Nephron (organoid): ENCODE measurements at regions not wholly inside any gene's neighbourhood (a gene's known extent, or its start where the extent isn't known, plus 50 kb on each side); places are given as distances from the start of the nearest gene placed in this dataset.

Experiments
- H3K27ac Mint-ChIP-seq, 3 experiments: 2 replicates each; pipeline ENCODE4 v1.8.0; 2020; ENCODE audit warnings: mixed read lengths in 3 of 3, mild to moderate bottlenecking in 2 of 3, moderate library complexity in 1 of 3
- H3K27me3 Mint-ChIP-seq: 2 replicates; pipeline ENCODE4 v1.8.0; 2021; ENCODE audit warnings: low read depth, mild to moderate bottlenecking, moderate library complexity, mixed read lengths
- H3K36me3 Mint-ChIP-seq: 2 replicates; pipeline ENCODE4 v1.8.0; 2020; ENCODE audit warnings: low read depth, mixed read lengths
- H3K4me1 Mint-ChIP-seq: 2 replicates; pipeline ENCODE4 v1.8.0; 2020; ENCODE audit warnings: mixed read lengths
- H3K4me3 Mint-ChIP-seq, 3 experiments: 2 replicates each; pipeline ENCODE4 v1.8.0; 2020; ENCODE audit warnings: mild to moderate bottlenecking in 3 of 3, mixed read lengths in 3 of 3, moderate library complexity in 2 of 3
- H3K9me3 Mint-ChIP-seq: 2 replicates; pipeline ENCODE4 v1.8.0; 2020; ENCODE audit warnings: mixed read lengths
- TF ChIP-seq, protein P1 (sequence below), 3 experiments: fragments of 200-600 bp; sonication (generic); IDR thresholded peaks; one replicate each; pipeline ENCODE4 v1.5.0; 2021; ENCODE audit warnings: antibody characterized with exemption in 3 of 3; ENCODE audit not compliant: unreplicated experiment in 3 of 3

GRCh38 chr6:14284969-14285590, 167.5 kb downstream of the CD83 start:
- H3K27me3 Mint-ChIP-seq, result no peaks in the 10 kb centered on the region
- no peaks in the 10 kb centered on the region for H3K9me3 Mint-ChIP-seq
- H3K4me1 Mint-ChIP-seq, result peaks cover 50% of the 10 kb centered on the region
- no peaks in the 10 kb centered on the region for H3K36me3 Mint-ChIP-seq
- TF ChIP-seq, protein P1, sequence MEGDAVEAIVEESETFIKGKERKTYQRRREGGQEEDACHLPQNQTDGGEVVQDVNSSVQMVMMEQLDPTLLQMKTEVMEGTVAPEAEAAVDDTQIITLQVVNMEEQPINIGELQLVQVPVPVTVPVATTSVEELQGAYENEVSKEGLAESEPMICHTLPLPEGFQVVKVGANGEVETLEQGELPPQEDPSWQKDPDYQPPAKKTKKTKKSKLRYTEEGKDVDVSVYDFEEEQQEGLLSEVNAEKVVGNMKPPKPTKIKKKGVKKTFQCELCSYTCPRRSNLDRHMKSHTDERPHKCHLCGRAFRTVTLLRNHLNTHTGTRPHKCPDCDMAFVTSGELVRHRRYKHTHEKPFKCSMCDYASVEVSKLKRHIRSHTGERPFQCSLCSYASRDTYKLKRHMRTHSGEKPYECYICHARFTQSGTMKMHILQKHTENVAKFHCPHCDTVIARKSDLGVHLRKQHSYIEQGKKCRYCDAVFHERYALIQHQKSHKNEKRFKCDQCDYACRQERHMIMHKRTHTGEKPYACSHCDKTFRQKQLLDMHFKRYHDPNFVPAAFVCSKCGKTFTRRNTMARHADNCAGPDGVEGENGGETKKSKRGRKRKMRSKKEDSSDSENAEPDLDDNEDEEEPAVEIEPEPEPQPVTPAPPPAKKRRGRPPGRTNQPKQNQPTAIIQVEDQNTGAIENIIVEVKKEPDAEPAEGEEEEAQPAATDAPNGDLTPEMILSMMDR (IDR thresholded peaks at IDR 0.05; ENCODE audit: unreplicated experiment in 3 of 3), result no peak
- peak overlapping the region; percentile 40 to 69 (median 56) for H3K27ac Mint-ChIP-seq
- H3K4me3 Mint-ChIP-seq, result no peak overlapping the region

DNA sequence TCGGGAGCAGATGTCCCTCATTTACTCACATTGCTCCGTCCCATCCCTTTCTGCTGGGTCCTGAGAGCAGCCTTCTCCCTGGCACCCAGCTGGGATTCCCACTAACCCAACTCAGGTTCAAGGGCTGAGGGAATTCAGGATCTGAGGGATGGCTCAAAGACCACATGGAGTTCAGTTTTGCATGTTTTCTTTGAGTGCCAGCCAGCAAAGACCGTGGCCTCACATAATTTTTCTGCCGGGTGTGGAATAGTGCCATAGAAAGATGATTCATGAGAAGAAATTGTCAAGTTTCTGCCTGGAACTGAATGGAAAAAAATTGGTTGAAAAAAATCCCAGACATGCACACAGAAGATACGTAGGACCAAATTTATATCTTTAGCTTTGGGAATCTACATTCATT, 168.6 kb downstream of the CD83 start:
- Mint-ChIP-seq H3K27ac (peak overlapping the region; percentile 40 to 69 (median 56)), H3K36me3 (no peaks in the 10 kb centered on the region), H3K27me3 (no peaks in the 10 kb centered on the region), H3K4me1 (peaks cover 55% of the 10 kb centered on the region), H3K4me3 (no peak overlapping the region), H3K9me3 (no peaks in the 10 kb centered on the region)
- TF ChIP-seq, protein P1 (IDR thresholded peaks at IDR 0.05; ENCODE audit: unreplicated experiment in 3 of 3), result no peak

GRCh38 chr6:14286634-14287428, 169.3 kb downstream of the CD83 start:
- H3K36me3 Mint-ChIP-seq, result no peaks in the 10 kb centered on the region
- no peaks in the 10 kb centered on the region for H3K27me3 Mint-ChIP-seq
- H3K9me3 Mint-ChIP-seq, result no peaks in the 10 kb centered on the region
- TF ChIP-seq, protein P1 (IDR thresholded peaks at IDR 0.05; ENCODE audit: unreplicated experiment in 3 of 3), result no peak
- H3K27ac Mint-ChIP-seq, result peak overlapping the region; percentile 40 to 69 (median 56)
- peaks cover 48% of the 10 kb centered on the region for H3K4me1 Mint-ChIP-seq
- H3K4me3 Mint-ChIP-seq, result no peak overlapping the region

DNA sequence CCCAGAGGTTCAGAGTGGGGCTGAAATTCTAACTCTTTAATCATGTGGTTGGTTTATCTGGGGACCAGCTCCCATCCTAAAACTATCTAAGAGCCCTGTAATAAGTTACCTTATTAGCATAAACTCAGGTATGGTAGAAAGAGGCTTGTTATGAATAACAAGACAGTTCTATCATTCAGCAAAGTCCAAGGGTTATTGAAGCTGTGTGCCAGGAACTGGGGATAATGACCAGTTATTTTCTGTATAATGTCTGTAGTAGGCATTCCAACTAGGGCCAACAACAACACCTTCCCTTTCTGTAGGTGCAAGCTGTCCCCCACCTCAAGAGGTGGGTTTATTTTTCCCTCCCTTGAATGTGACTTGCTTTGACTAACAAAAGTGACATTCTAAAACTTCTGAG, 170.1 kb downstream of the CD83 start:
- H3K27ac Mint-ChIP-seq, result no peak overlapping the region
- no peak overlapping the region for H3K4me3 Mint-ChIP-seq
- peaks cover 1% of the 10 kb centered on the region for H3K27me3 Mint-ChIP-seq
- H3K4me1 Mint-ChIP-seq, result peaks cover 41% of the 10 kb centered on the region
- no peaks in the 10 kb centered on the region for H3K9me3 Mint-ChIP-seq
- TF ChIP-seq, protein P1 (IDR thresholded peaks at IDR 0.05; ENCODE audit: unreplicated experiment in 3 of 3), result no peak
- no peaks in the 10 kb centered on the region for H3K36me3 Mint-ChIP-seq

DNA sequence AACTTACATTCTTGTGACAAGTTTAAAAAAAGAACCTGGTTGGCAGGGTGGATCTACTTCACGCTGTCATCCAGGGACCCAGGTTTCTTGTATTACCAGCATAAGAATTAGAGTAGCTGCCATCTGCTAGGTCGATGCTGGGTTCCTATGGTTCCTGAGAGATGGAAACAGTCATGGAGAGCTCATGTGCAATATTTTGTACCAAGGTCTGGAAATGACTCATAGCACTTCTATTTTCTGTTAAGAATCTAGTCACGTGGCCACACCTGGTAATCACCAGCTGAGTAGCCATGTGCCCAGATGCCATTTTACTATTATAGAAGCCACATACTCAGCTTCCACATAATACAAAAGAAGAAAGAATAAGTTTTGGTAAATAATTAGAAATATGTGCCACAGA, 171.3 kb downstream of the CD83 start:
- no peak overlapping the region for H3K27ac Mint-ChIP-seq
- no peak overlapping the region for H3K4me3 Mint-ChIP-seq
- TF ChIP-seq, protein P1 (IDR thresholded peaks at IDR 0.05; ENCODE audit: unreplicated experiment in 3 of 3), result no peak
- H3K9me3 Mint-ChIP-seq, result no peaks in the 10 kb centered on the region
- H3K27me3 Mint-ChIP-seq, result peaks cover 6% of the 10 kb centered on the region
- no peaks in the 10 kb centered on the region for H3K36me3 Mint-ChIP-seq
- peaks cover 34% of the 10 kb centered on the region for H3K4me1 Mint-ChIP-seq
